ENCODE measurements at regions not wholly inside any gene's neighbourhood (a gene's known extent, or its start where the extent isn't known, plus 50 kb on each side); places are given as distances from the start of the nearest gene placed in this dataset.

DNA sequence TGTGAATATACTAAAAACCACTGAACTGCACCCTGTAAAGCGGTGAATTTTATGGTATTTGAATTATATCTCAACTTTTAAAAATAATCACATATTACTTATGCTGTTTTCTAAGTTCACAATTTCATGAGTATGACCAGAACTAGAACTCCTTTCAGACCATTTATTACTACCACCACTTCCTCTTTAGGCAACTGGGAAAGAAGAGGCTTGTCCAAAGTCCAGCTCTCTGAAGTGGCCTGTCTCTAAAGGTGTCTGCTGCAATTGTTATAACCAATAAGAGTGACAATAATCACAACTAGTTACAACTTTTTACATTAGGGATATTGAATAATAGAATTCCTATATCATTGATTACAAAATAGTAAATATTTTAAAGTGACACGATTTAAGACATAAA lies 267.9 kb upstream of the PIK3C3 start:
- DNase-seq, result no peak
- Mint-ChIP-seq H3K4me1 (no peaks in the 10 kb centered on the region), H3K27ac (no peak overlapping the region), H3K9me3 (no peaks in the 10 kb centered on the region), H3K36me3 (ENCODE audit: low read depth) (no peaks in the 10 kb centered on the region), H3K4me3 (no peak overlapping the region), H3K27me3 (ENCODE audit: insufficient read depth) (no peaks in the 10 kb centered on the region)
- Histone ChIP-seq H3K4me1 (ENCODE audit: control insufficient read depth, insufficient read depth, low read length) (no peaks in the 10 kb centered on the region), H3K4me3 (ENCODE audit: low read length) (no peak overlapping the region), H3K9me3 (ENCODE audit: control insufficient read depth, low read length) (no peaks in the 10 kb centered on the region), H3K27ac (ENCODE audit: low read depth, low read length) (no peak overlapping the region), H3K9ac (ENCODE audit: extremely low read depth, low read length, poor library complexity, severe bottlenecking) (no peak overlapping the region), H3K36me3 (ENCODE audit: control insufficient read depth, insufficient read depth, low read length) (no peaks in the 10 kb centered on the region), H3K27me3 (ENCODE audit: control insufficient read depth, insufficient read depth, low read length, poor library complexity, severe bottlenecking) (no peaks in the 10 kb centered on the region)
- TF ChIP-seq, protein P1, sequence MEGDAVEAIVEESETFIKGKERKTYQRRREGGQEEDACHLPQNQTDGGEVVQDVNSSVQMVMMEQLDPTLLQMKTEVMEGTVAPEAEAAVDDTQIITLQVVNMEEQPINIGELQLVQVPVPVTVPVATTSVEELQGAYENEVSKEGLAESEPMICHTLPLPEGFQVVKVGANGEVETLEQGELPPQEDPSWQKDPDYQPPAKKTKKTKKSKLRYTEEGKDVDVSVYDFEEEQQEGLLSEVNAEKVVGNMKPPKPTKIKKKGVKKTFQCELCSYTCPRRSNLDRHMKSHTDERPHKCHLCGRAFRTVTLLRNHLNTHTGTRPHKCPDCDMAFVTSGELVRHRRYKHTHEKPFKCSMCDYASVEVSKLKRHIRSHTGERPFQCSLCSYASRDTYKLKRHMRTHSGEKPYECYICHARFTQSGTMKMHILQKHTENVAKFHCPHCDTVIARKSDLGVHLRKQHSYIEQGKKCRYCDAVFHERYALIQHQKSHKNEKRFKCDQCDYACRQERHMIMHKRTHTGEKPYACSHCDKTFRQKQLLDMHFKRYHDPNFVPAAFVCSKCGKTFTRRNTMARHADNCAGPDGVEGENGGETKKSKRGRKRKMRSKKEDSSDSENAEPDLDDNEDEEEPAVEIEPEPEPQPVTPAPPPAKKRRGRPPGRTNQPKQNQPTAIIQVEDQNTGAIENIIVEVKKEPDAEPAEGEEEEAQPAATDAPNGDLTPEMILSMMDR (conservative IDR thresholded peaks at IDR 0.05), result no peak
- WGBS, 2 experiments (ENCODE audit: insufficient coverage in 1 of 2, insufficient read length in 1 of 2), result 100% methylated on average over 1 of the region's 2 CpGs; no CpG with 5 or more reads in 1 of the 2 experiments

DNA sequence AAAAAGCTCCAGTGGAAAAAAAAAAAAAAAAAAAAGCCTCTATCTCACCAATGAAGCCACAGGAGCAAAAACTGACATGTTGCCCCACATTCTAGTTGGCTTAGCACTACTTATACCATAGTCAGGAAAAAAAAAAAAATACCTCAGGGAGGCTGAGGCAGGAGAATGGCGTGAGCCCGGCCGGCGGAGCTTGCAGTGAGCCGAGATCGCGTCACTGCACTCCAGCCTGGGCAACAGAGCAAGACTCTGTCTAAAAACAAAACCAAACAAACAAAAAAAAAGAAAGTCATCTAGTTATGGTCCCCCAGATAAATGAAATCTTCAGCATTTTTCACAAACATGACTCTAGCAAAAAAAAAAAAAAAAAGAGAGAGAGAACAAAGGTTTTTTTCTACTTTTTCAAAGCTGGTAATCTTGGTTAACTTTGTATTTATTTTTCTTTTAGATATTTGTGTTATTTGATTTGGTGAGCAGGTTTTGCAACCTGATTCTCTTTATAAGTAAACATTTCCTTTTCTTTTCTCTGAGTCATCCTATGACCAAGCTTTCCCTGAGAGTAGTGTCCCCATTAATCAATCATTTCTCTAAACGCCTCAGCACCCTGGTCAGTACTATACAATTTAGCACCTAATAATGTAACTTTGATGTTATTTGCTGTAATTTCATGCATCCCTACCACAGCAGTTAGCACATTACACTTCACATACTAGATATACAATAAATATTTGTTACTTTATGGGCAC lies 273.7 kb upstream of the PIK3C3 start:
- Mint-ChIP-seq H3K27me3 (ENCODE audit: insufficient read depth) (peaks cover 2% of the 10 kb centered on the region), H3K9me3 (no peaks in the 10 kb centered on the region), H3K36me3 (ENCODE audit: low read depth) (no peaks in the 10 kb centered on the region), H3K4me3 (no peak overlapping the region), H3K4me1 (no peaks in the 10 kb centered on the region), H3K27ac (no peak overlapping the region)
- H3K36me3 ChIP-seq (ENCODE audit: control insufficient read depth, insufficient read depth, low read length), result no peaks in the 10 kb centered on the region
- no peaks in the 10 kb centered on the region for H3K27me3 ChIP-seq (ENCODE audit: control insufficient read depth, insufficient read depth, low read length, poor library complexity, severe bottlenecking)
- H3K9ac ChIP-seq (ENCODE audit: extremely low read depth, low read length, poor library complexity, severe bottlenecking), result no peak overlapping the region
- no peak overlapping the region for H3K4me3 ChIP-seq (ENCODE audit: low read length)
- no peaks in the 10 kb centered on the region for H3K9me3 ChIP-seq (ENCODE audit: control insufficient read depth, low read length)
- no peak for DNase-seq
- TF ChIP-seq, protein P1 (conservative IDR thresholded peaks at IDR 0.05), result no peak
- WGBS, 2 experiments (ENCODE audit: insufficient coverage in 1 of 2, insufficient read length in 1 of 2), result 94% methylated on average over 7 of the region's 8 CpGs; no CpG with 5 or more reads in 1 of the 2 experiments
- no peaks in the 10 kb centered on the region for H3K4me1 ChIP-seq (ENCODE audit: control insufficient read depth, insufficient read depth, low read length)
- no peak overlapping the region for H3K27ac ChIP-seq (ENCODE audit: low read depth, low read length)

DNA sequence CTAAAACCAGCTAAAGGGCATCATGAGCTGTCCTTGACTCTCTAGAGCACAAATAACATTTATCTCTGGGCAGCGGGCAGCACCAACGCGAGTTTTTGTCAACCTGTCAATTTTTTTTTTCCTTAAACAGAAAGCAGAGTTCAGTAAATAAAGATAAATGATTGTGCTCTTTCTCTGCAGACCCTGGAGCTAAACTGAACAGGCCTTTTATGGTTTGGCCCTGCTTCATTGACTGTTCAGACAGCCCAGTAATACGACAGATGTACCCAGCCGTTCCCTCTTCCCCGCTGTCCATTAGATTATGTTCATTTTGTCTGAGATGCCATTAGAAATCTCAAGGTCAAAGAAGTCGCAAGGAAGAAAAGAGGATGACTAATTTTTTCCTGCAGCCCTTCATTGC lies 280.5 kb upstream of the PIK3C3 start:
- H3K36me3 ChIP-seq (ENCODE audit: control insufficient read depth, insufficient read depth, low read length), result no peaks in the 10 kb centered on the region
- Mint-ChIP-seq H3K4me3 (no peak overlapping the region), H3K27ac (no peak overlapping the region), H3K4me1 (no peaks in the 10 kb centered on the region), H3K27me3 (ENCODE audit: insufficient read depth) (peaks cover 2% of the 10 kb centered on the region), H3K9me3 (no peaks in the 10 kb centered on the region), H3K36me3 (ENCODE audit: low read depth) (no peaks in the 10 kb centered on the region)
- H3K27me3 ChIP-seq (ENCODE audit: control insufficient read depth, insufficient read depth, low read length, poor library complexity, severe bottlenecking), result no peaks in the 10 kb centered on the region
- TF ChIP-seq, protein P1 (conservative IDR thresholded peaks at IDR 0.05), result no peak
- no peaks in the 10 kb centered on the region for H3K9me3 ChIP-seq (ENCODE audit: control insufficient read depth, low read length)
- DNase-seq, result no peak
- 87 to 90% methylated on average over 6 to 7 of the region's 7 CpGs for WGBS, 2 experiments (ENCODE audit: insufficient coverage in 1 of 2, insufficient read length in 1 of 2)
- H3K27ac ChIP-seq (ENCODE audit: low read depth, low read length), result no peak overlapping the region
- no peak overlapping the region for H3K9ac ChIP-seq (ENCODE audit: extremely low read depth, low read length, poor library complexity, severe bottlenecking)
- H3K4me1 ChIP-seq (ENCODE audit: control insufficient read depth, insufficient read depth, low read length), result no peaks in the 10 kb centered on the region
- no peak overlapping the region for H3K4me3 ChIP-seq (ENCODE audit: low read length)

Measured in endodermal cell (in vitro differentiated cells).